PC-9 (cell line): ENCODE measurements at regions not wholly inside any gene's neighbourhood (a gene's known extent, or its start where the extent isn't known, plus 50 kb on each side); places are given as distances from the start of the nearest gene placed in this dataset.

ENCODE experiments used
- BruUV-seq: library from RNA; stranded (reverse); fragments of 400-500 nt; replicated peaks from 2 replicates; lab custom pipeline; 2021; lab: Mats Ljungman, UMichigan
- CTCF ChIA-PET: fragments of 300-600 bp; sonication (Branson Sonifier 250); formaldehyde crosslinking; loops from one replicate; lab custom pipeline; 2022; ENCODE audit warnings: antibody characterized with exemption; lab: Charles Lee
- POLR2A ChIA-PET: fragments of 300-600 bp; sonication (Branson Sonifier 250); formaldehyde crosslinking; loops from one replicate; lab custom pipeline; 2022; ENCODE audit warnings: antibody characterized with exemption; ENCODE audit not compliant: unreplicated experiment; lab: Charles Lee
- DNase-seq, 2 experiments: peaks; one replicate each; pipeline versions ENCODE4 v3.0.0 to v3.0.0-alpha.2; 2015 to 2022; ENCODE audit warnings: mixed read lengths in 1 of 2
- H2AFZ ChIP-seq: fragments of 200-600 bp; sonication (generic); 2 replicates; pipeline ENCODE4 v1.8.1; 2017; ENCODE audit warnings: antibody characterized with exemption
- H3F3A ChIP-seq: fragments of 200-600 bp; sonication (generic); 2 replicates; pipeline ENCODE4 v1.8.1; 2017; ENCODE audit warnings: antibody characterized with exemption, mild to moderate bottlenecking, low read depth; ENCODE audit not compliant: insufficient read depth
- H3K27ac ChIP-seq: fragments of 200-600 bp; sonication (generic); 2 replicates; pipeline ENCODE4 v1.6.1; 2016; ENCODE audit warnings: mixed run types
- H3K27me3 ChIP-seq: fragments of 200-600 bp; sonication (generic); 2 replicates; pipeline ENCODE4 v1.6.1; 2016; ENCODE audit warnings: low read depth, mixed run types; ENCODE audit not compliant: insufficient read depth
- H3K36me3 ChIP-seq: fragments of 200-600 bp; sonication (generic); 2 replicates; pipeline ENCODE4 v1.6.1; 2016; ENCODE audit warnings: low read depth, mixed run types
- H3K4me1 ChIP-seq: fragments of 200-600 bp; sonication (generic); replicated peaks from 2 replicates; pipeline ENCODE4 v1.6.1; 2016; ENCODE audit warnings: mixed run types; ENCODE audit not compliant: insufficient read depth
- H3K4me2 ChIP-seq: fragments of 200-600 bp; sonication (generic); 2 replicates; pipeline ENCODE4 v1.6.1; 2017; ENCODE audit warnings: mixed run types
- H3K4me3 ChIP-seq: fragments of 200-600 bp; sonication (generic); 2 replicates; pipeline ENCODE4 v1.6.1; 2016; ENCODE audit warnings: mixed run types
- H3K79me2 ChIP-seq: fragments of 200-600 bp; sonication (generic); 2 replicates; pipeline ENCODE4 v1.6.1; 2017; ENCODE audit warnings: low read depth, mixed run types
- H3K9me2 ChIP-seq: fragments of 200-600 bp; sonication (generic); 2 replicates; pipeline ENCODE4 v1.8.1; 2017; ENCODE audit warnings: mild to moderate bottlenecking; ENCODE audit not compliant: insufficient read depth
- H3K9me3 ChIP-seq: fragments of 200-600 bp; sonication (generic); 2 replicates; pipeline ENCODE4 v1.8.1; 2016; ENCODE audit warnings: low read depth; ENCODE audit not compliant: insufficient read depth
- H4K20me1 ChIP-seq: fragments of 200-600 bp; sonication (generic); 2 replicates; pipeline ENCODE4 v1.8.1; 2017; ENCODE audit not compliant: insufficient read depth
- CTCF ChIP-seq: fragments of 200-600 bp; sonication (generic); conservative IDR thresholded peaks from 2 replicates; pipeline ENCODE4 v1.6.1; 2017; ENCODE audit warnings: mixed run types, antibody characterized with exemption, mild to moderate bottlenecking, moderate library complexity
- EZH2 ChIP-seq: fragments of 200-600 bp; sonication (generic); IDR thresholded peaks from 2 replicates; pipeline ENCODE4 v1.8.0; 2017; ENCODE audit warnings: antibody characterized with exemption, low read depth
- intact Hi-C: fragments of 100-400 bp; cut with micrococcal nuclease; formaldehyde crosslinking; loops from one replicate; pipeline ENCODE4 v1.10.0; 2022; ENCODE audit not compliant: unreplicated experiment

GRCh38 chr14:46464341-46464740, 187.2 kb downstream of the RPL10L start:
- no peak overlapping the region for H3K27ac ChIP-seq
- ChIA-PET CTCF (no interaction called here), POLR2A (no interaction called here)
- intact Hi-C loops, result no loop called here
- H3K79me2 ChIP-seq, result no peaks in the 10 kb centered on the region
- no peaks in the 10 kb centered on the region for H3K4me1 ChIP-seq
- H4K20me1 ChIP-seq, result no peaks in the 10 kb centered on the region
- H3K9me2 ChIP-seq, result no peaks in the 10 kb centered on the region
- no peaks in the 10 kb centered on the region for H3K27me3 ChIP-seq
- H3K36me3 ChIP-seq, result no peaks in the 10 kb centered on the region
- H2AFZ ChIP-seq, result no peak overlapping the region
- H3K4me3 ChIP-seq, result no peak overlapping the region
- no peak for DNase-seq
- H3K9me3 ChIP-seq, result no peaks in the 10 kb centered on the region
- no peak overlapping the region for H3K4me2 ChIP-seq
- BruUV-seq, result no TSS peak
- H3F3A ChIP-seq, result no peaks in the 10 kb centered on the region
- no peak for TF ChIP-seq CTCF

- H3F3A ChIP-seq, result no peaks in the 10 kb centered on the region
- BruUV-seq, result no TSS peak
Observed at GRCh38 chr14:46451800-46452199, 199.8 kb downstream of the RPL10L start.

GRCh38 chr14:46444666-46445065, 206.9 kb downstream of the RPL10L start:
- no peaks in the 10 kb centered on the region for H3K36me3 ChIP-seq
- no peak overlapping the region for H3K27ac ChIP-seq
- H3K9me3 ChIP-seq, result no peaks in the 10 kb centered on the region
- POLR2A ChIA-PET, result no interaction called here
- no peaks in the 10 kb centered on the region for H4K20me1 ChIP-seq
- no peak overlapping the region for H3K4me2 ChIP-seq
- TF ChIP-seq EZH2, result no peak
- TF ChIP-seq CTCF, result no peak
- H3K4me3 ChIP-seq, result no peak overlapping the region
- intact Hi-C loops, result no loop called here
- no peaks in the 10 kb centered on the region for H3K9me2 ChIP-seq
- H3K27me3 ChIP-seq, result no peaks in the 10 kb centered on the region
- no peak for DNase-seq
- no peaks in the 10 kb centered on the region for H3F3A ChIP-seq
- H3K79me2 ChIP-seq, result no peaks in the 10 kb centered on the region
- no peaks in the 10 kb centered on the region for H3K4me1 ChIP-seq
- H2AFZ ChIP-seq, result no peak overlapping the region
- CTCF ChIA-PET, result no interaction called here
- BruUV-seq, result no TSS peak

More at GRCh38 chr14:46451800-46452199, 199.8 kb downstream of the RPL10L start:
- no peak overlapping the region for H3K4me2 ChIP-seq
- no peaks in the 10 kb centered on the region for H3K79me2 ChIP-seq
- no peaks in the 10 kb centered on the region for H3K27me3 ChIP-seq
- H2AFZ ChIP-seq, result no peak overlapping the region
- no peaks in the 10 kb centered on the region for H4K20me1 ChIP-seq
- H3K4me1 ChIP-seq, result no peaks in the 10 kb centered on the region
- no peak for DNase-seq
- no peak overlapping the region for H3K4me3 ChIP-seq
- ChIA-PET CTCF (no interaction called here), POLR2A (no interaction called here)
- H3K9me3 ChIP-seq, result no peaks in the 10 kb centered on the region
- no peaks in the 10 kb centered on the region for H3K36me3 ChIP-seq
- TF ChIP-seq CTCF (no peak), EZH2 (no peak)
- no peaks in the 10 kb centered on the region for H3K9me2 ChIP-seq
- H3K27ac ChIP-seq, result no peak overlapping the region
- intact Hi-C loops, result no loop called here
